Liver (tissue), 8 donors: ENCODE measurements at regions not wholly inside any gene's neighbourhood (a gene's known extent, or its start where the extent isn't known, plus 50 kb on each side); places are given as distances from the start of the nearest gene placed in this dataset.

Experiments used
- DNase-seq: peaks from one replicate; pipeline ENCODE4 v3.0.0-alpha.2; 2017; ENCODE audit warnings: low spot score
- H3K27ac ChIP-seq, 2 donors: one replicate each; pipeline ENCODE4 v1.7.0; 2013; ENCODE audit warnings: inconsistent platforms in 2 of 2, low read length in 2 of 2, control low read depth in 1 of 2, low read depth in 1 of 2, mild to moderate bottlenecking in 1 of 2
- H3K27me3 ChIP-seq, 4 donors: one replicate each; pipeline versions ENCODE4 v1.6.1 to v1.7.0; 2013; ENCODE audit warnings: low read length in 3 of 4, inconsistent platforms in 1 of 4, mild to moderate bottlenecking in 1 of 4, moderate library complexity in 1 of 4; ENCODE audit not compliant: control insufficient read depth in 4 of 4, insufficient read depth in 4 of 4
- H3K36me3 ChIP-seq, 4 donors: one replicate each; pipeline versions ENCODE4 v1.6.1 to v1.7.0; 2013; ENCODE audit warnings: low read length in 3 of 4, mild to moderate bottlenecking in 3 of 4, low read depth in 1 of 4, moderate library complexity in 1 of 4; ENCODE audit not compliant: control insufficient read depth in 4 of 4, insufficient read depth in 3 of 4
- H3K4me1 ChIP-seq, 4 donors: one replicate each; pipeline versions ENCODE4 v1.6.1 to v1.7.0; 2013; ENCODE audit warnings: low read length in 3 of 4, mild to moderate bottlenecking in 3 of 4, moderate library complexity in 1 of 4; ENCODE audit not compliant: control insufficient read depth in 4 of 4, insufficient read depth in 4 of 4
- H3K4me3 ChIP-seq, 3 donors: one replicate each; pipeline versions ENCODE4 v1.6.1 to v1.7.0; 2013; ENCODE audit warnings: low read length in 3 of 3, control low read depth in 1 of 3, low read depth in 1 of 3, mild to moderate bottlenecking in 1 of 3
- H3K9ac ChIP-seq, 2 donors: one replicate each; pipeline ENCODE4 v1.7.0; 2013; ENCODE audit warnings: low read length in 2 of 2, mild to moderate bottlenecking in 2 of 2, moderate library complexity in 2 of 2, control low read depth in 1 of 2, low read depth in 1 of 2
- H3K9me3 ChIP-seq, 4 donors: one replicate each; pipeline versions ENCODE4 v1.6.1 to v1.7.0; 2013; ENCODE audit warnings: low read length in 3 of 4; ENCODE audit not compliant: control insufficient read depth in 4 of 4
- ATF3 ChIP-seq: IDR thresholded peaks from 2 replicates; pipeline ENCODE4 v1.6.1; 2016; ENCODE audit warnings: antibody characterized with exemption
- EGR1 ChIP-seq, 2 donors: IDR thresholded peaks; 2 replicates each; pipeline ENCODE4 v1.6.1; 2016 to 2018; ENCODE audit warnings: antibody characterized with exemption in 2 of 2, low read depth in 2 of 2
- FOXA1 ChIP-seq: IDR thresholded peaks from 2 replicates; pipeline ENCODE4 v1.6.1; 2016; ENCODE audit warnings: antibody characterized with exemption
- FOXA2 ChIP-seq: IDR thresholded peaks from 2 replicates; pipeline ENCODE4 v1.6.1; 2016; ENCODE audit warnings: antibody characterized with exemption
- GABPA ChIP-seq, 2 donors: IDR thresholded peaks in 1 of 2; conservative IDR thresholded peaks in 1 of 2; 2 replicates each; pipeline ENCODE4 v1.6.1; 2016; ENCODE audit warnings: antibody characterized with exemption in 2 of 2, mild to moderate bottlenecking in 1 of 2, moderate library complexity in 1 of 2
- HNF4A ChIP-seq, 2 donors: conservative IDR thresholded peaks; 2 replicates each; pipeline ENCODE4 v1.6.1; 2016; ENCODE audit warnings: antibody characterized with exemption in 2 of 2, mild to moderate bottlenecking in 2 of 2
- HNF4G ChIP-seq: IDR thresholded peaks from 2 replicates; pipeline ENCODE4 v1.6.1; 2016; ENCODE audit warnings: antibody characterized with exemption
- JUND ChIP-seq, 2 donors: IDR thresholded peaks; 2 replicates each; pipeline ENCODE4 v1.6.1; 2016; ENCODE audit warnings: antibody characterized with exemption in 2 of 2
- MAX ChIP-seq: IDR thresholded peaks from 2 replicates; pipeline ENCODE4 v1.6.1; 2016; ENCODE audit warnings: antibody characterized with exemption
- NR2F2 ChIP-seq: IDR thresholded peaks from 2 replicates; pipeline ENCODE4 v1.6.1; 2016; ENCODE audit warnings: antibody characterized with exemption
- RAD21 ChIP-seq, 2 donors: IDR thresholded peaks; 2 replicates each; pipeline ENCODE4 v1.6.1; 2016; ENCODE audit warnings: antibody characterized with exemption in 2 of 2, mild to moderate bottlenecking in 2 of 2
- REST ChIP-seq: IDR thresholded peaks from 2 replicates; pipeline ENCODE4 v1.6.1; 2016; ENCODE audit warnings: antibody characterized with exemption, mild to moderate bottlenecking
- RXRA ChIP-seq, 2 donors: IDR thresholded peaks; 2 replicates each; pipeline ENCODE4 v1.6.1; 2017 to 2018; ENCODE audit warnings: antibody characterized with exemption in 2 of 2, mild to moderate bottlenecking in 1 of 2
- SP1 ChIP-seq: IDR thresholded peaks from 2 replicates; pipeline ENCODE4 v1.6.1; 2018; ENCODE audit warnings: antibody characterized with exemption, mild to moderate bottlenecking
- TAF1 ChIP-seq: conservative IDR thresholded peaks from 2 replicates; pipeline ENCODE4 v1.6.1; 2016; ENCODE audit warnings: antibody characterized with exemption, mild to moderate bottlenecking
- YY1 ChIP-seq: IDR thresholded peaks from 2 replicates; pipeline ENCODE4 v1.6.1; 2016; ENCODE audit warnings: antibody characterized with exemption, mild to moderate bottlenecking
- WGBS: extraction: QIAGEN DNeasy Blood & Tissue Kit; methylation state at CpG from one replicate; pipeline ENCODE4 v1.1.7; 2013; 5-methylcytosine and 5-hydroxymethylcytosine counted together
- TF ChIP-seq, protein P1 (sequence below): IDR thresholded peaks from 2 replicates; pipeline ENCODE4 v1.6.1; 2016; ENCODE audit warnings: antibody characterized with exemption
- TF ChIP-seq, protein P2 (sequence below): fragments of 150-350 bp; IDR thresholded peaks from 2 replicates; pipeline ENCODE4 v1.5.1; 2017; ENCODE audit warnings: improper control_type of control experiment, low read depth, low read length; ENCODE audit not compliant: missing input control
- donor health status: healthy.
- donor health status: healthy.
- donor health status: healthy.
- donor health status: healthy.
- donor health status: healthy.

DNA sequence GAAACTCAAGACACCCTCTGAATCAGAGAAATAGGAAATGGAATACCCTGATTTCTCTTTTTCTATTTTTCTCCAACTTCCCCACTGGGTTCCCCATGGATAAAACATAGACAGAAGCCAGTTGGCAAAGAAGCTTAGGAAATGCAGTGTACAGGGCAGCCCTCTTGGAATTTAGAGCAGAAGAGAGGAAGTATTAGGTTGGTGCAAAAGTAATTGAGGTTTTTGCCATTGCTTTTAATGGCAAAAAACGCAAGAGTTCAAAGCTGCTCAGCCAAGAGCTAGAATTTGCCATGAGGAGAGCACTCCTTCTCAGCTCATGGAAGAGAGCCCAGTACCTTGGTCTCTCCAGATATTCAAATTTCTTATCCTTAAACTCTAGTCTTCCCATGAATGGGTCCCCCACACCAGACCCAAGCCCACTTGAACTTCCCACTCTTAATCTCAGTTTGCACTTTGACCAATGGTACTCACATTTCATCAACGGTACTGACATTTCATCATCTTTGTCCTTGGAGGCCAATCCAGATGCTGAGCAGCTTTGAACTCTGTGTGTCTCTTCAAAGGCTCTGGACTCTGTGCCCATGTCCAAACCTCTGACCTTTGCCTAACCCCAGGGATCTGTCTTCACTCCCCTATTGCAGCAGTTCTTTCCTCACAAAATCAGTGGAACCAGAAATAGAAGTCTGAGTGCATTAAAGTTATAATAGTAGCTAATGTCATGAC, 73.2 kb upstream of the PPP1R3C start:
- Histone ChIP-seq H3K4me3 (no peak overlapping the region), H3K9ac (no peak overlapping the region), H3K4me1 (peaks cover 14 to 62% (median 40%) of the 10 kb centered on the region in 4 donors), H3K27ac (peak overlapping the region; percentile 54 to 58), H3K9me3 (no peaks in the 10 kb centered on the region), H3K36me3 (no peaks in the 10 kb centered on the region), H3K27me3 (no peaks in the 10 kb centered on the region)
- WGBS: 34% methylated on average over 2 of the region's 2 CpGs
- DNase-seq: peak; percentile 47
- TF ChIP-seq, protein P1, sequence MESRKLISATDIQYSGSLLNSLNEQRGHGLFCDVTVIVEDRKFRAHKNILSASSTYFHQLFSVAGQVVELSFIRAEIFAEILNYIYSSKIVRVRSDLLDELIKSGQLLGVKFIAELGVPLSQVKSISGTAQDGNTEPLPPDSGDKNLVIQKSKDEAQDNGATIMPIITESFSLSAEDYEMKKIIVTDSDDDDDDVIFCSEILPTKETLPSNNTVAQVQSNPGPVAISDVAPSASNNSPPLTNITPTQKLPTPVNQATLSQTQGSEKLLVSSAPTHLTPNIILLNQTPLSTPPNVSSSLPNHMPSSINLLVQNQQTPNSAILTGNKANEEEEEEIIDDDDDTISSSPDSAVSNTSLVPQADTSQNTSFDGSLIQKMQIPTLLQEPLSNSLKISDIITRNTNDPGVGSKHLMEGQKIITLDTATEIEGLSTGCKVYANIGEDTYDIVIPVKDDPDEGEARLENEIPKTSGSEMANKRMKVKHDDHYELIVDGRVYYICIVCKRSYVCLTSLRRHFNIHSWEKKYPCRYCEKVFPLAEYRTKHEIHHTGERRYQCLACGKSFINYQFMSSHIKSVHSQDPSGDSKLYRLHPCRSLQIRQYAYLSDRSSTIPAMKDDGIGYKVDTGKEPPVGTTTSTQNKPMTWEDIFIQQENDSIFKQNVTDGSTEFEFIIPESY: peak; percentile 84
- peak; percentile 87 for TF ChIP-seq REST
- TF ChIP-seq EGR1 (IDR thresholded peaks at IDR 0.05; ENCODE audit: low read depth in 2 of 2): peak in 1 of 2 donors; percentile 85
- peak; percentile 60 for TF ChIP-seq FOXA2
- peak; percentile 100 for TF ChIP-seq HNF4A (conservative IDR thresholded peaks at IDR 0.05)
- peak; percentile 57 to 58 for TF ChIP-seq RAD21 (IDR thresholded peaks at IDR 0.05)
- TF ChIP-seq SP1: peak; percentile 97
- TF ChIP-seq JUND (IDR thresholded peaks at IDR 0.05): peak; percentile 95 to 96
- TF ChIP-seq, protein P2, sequence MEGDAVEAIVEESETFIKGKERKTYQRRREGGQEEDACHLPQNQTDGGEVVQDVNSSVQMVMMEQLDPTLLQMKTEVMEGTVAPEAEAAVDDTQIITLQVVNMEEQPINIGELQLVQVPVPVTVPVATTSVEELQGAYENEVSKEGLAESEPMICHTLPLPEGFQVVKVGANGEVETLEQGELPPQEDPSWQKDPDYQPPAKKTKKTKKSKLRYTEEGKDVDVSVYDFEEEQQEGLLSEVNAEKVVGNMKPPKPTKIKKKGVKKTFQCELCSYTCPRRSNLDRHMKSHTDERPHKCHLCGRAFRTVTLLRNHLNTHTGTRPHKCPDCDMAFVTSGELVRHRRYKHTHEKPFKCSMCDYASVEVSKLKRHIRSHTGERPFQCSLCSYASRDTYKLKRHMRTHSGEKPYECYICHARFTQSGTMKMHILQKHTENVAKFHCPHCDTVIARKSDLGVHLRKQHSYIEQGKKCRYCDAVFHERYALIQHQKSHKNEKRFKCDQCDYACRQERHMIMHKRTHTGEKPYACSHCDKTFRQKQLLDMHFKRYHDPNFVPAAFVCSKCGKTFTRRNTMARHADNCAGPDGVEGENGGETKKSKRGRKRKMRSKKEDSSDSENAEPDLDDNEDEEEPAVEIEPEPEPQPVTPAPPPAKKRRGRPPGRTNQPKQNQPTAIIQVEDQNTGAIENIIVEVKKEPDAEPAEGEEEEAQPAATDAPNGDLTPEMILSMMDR: no peak
- TF ChIP-seq FOXA1: peak; percentile 81
- peak; percentile 99 for TF ChIP-seq NR2F2
- peak; percentile 100 for TF ChIP-seq HNF4G
- TF ChIP-seq TAF1: no peak
- TF ChIP-seq GABPA (IDR thresholded peaks at IDR 0.05 in 1 of 2, conservative IDR thresholded peaks at IDR 0.05 in 1 of 2): peak in 1 of 2 donors; percentile 44
- peak; percentile 83 for TF ChIP-seq YY1
- peak; percentile 98 for TF ChIP-seq ATF3
- TF ChIP-seq MAX: peak; percentile 95
- peak; percentile 100 for TF ChIP-seq RXRA (IDR thresholded peaks at IDR 0.05)
